ENCODE measurements at regions not wholly inside any gene's neighbourhood (a gene's known extent, or its start where the extent isn't known, plus 50 kb on each side); places are given as distances from the start of the nearest gene placed in this dataset.

DNA sequence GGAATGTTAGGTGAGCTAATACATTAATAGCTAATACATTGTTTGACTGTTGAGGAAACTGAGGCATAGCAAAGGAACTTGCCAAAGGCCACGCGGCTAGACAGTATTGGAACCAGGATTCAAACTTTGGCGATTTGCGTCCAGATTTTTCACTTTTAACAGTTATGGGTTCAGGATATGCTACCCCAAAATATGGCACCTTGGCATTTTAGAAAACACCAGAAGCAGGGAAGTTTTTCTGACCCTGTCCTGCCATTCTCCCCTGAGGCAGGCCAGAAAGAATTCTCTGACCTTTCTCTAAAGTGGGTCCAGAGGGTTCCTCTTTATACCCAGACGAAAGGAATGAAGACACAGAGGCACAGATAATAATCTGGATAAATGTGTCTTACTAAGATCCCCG is 166.9 kb downstream of the MYCN start:
- TF ChIP-seq, protein P1, sequence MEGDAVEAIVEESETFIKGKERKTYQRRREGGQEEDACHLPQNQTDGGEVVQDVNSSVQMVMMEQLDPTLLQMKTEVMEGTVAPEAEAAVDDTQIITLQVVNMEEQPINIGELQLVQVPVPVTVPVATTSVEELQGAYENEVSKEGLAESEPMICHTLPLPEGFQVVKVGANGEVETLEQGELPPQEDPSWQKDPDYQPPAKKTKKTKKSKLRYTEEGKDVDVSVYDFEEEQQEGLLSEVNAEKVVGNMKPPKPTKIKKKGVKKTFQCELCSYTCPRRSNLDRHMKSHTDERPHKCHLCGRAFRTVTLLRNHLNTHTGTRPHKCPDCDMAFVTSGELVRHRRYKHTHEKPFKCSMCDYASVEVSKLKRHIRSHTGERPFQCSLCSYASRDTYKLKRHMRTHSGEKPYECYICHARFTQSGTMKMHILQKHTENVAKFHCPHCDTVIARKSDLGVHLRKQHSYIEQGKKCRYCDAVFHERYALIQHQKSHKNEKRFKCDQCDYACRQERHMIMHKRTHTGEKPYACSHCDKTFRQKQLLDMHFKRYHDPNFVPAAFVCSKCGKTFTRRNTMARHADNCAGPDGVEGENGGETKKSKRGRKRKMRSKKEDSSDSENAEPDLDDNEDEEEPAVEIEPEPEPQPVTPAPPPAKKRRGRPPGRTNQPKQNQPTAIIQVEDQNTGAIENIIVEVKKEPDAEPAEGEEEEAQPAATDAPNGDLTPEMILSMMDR (IDR thresholded peaks at IDR 0.05) = no peak
- TF ChIP-seq POLR2A (IDR thresholded peaks at IDR 0.05) = no peak
- TF ChIP-seq POLR2AphosphoS5 (IDR thresholded peaks at IDR 0.05) = no peak
